GM23338 (cell line): ENCODE measurements at regions not wholly inside any gene's neighbourhood (a gene's known extent, or its start where the extent isn't known, plus 50 kb on each side); places are given as distances from the start of the nearest gene placed in this dataset.
A peak's percentile ranks its signal among the peaks of the same experiment; 100 is the strongest.

Experiments
- JUNB ChIP-seq: IDR thresholded peaks from one replicate; pipeline ENCODE4 v1.6.1; 2016; ENCODE audit warnings: antibody characterized with exemption; ENCODE audit not compliant: unreplicated experiment
- ZNF331 ChIP-seq: fragments of 250-450 bp; sonication (Bioruptor Pico); IDR thresholded peaks from 2 replicates; pipeline ENCODE4 v1.5.0; 2020; ENCODE audit warnings: low read depth, mild to moderate bottlenecking, moderate library complexity
- TF ChIP-seq, protein P1 (sequence below), 2 experiments: fragments of 200-600 bp in 1 of 2; sonication (generic) in 1 of 2; conservative IDR thresholded peaks; 2 replicates each; pipeline versions ENCODE4 v1.5.1 to v1.6.1; 2016 to 2017; ENCODE audit warnings: antibody characterized with exemption in 2 of 2, low read depth in 2 of 2, mild to moderate bottlenecking in 2 of 2, moderate library complexity in 1 of 2

DNA sequence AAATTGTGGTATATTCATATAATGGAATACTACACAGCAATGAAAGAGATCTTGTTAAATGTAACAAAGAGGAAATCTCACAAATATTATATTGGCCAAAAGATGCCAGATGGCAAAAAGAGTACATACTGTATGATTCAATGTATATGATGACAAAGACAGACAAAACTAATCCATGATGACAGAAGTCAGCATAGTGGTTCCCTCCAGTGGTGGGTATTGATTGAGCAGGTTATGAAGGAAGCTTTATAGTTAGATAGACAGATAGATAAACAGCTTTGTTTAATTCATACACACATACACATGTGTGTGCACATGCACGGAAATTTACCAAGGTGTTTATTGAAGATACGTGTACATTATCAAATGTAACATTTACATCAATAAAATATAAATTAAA, 74.4 kb upstream of the SMIM36 start:
- TF ChIP-seq, protein P1, sequence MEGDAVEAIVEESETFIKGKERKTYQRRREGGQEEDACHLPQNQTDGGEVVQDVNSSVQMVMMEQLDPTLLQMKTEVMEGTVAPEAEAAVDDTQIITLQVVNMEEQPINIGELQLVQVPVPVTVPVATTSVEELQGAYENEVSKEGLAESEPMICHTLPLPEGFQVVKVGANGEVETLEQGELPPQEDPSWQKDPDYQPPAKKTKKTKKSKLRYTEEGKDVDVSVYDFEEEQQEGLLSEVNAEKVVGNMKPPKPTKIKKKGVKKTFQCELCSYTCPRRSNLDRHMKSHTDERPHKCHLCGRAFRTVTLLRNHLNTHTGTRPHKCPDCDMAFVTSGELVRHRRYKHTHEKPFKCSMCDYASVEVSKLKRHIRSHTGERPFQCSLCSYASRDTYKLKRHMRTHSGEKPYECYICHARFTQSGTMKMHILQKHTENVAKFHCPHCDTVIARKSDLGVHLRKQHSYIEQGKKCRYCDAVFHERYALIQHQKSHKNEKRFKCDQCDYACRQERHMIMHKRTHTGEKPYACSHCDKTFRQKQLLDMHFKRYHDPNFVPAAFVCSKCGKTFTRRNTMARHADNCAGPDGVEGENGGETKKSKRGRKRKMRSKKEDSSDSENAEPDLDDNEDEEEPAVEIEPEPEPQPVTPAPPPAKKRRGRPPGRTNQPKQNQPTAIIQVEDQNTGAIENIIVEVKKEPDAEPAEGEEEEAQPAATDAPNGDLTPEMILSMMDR (conservative IDR thresholded peaks at IDR 0.05; ENCODE audit: low read depth in 2 of 2): peak; percentile 9 to 23; a peak in 1 of 4 replicates
- TF ChIP-seq ZNF331 (CRISPR knock-in tag) (no peak), JUNB (no peak)
